Stimulated activated CD4-positive, alpha-beta T cell treated with anti-CD3 and anti-CD28 coated beads, Interleukin-2, amount 100 ng/mL, for 4 hours (primary cell): ENCODE measurements at regions not wholly inside any gene's neighbourhood (a gene's known extent, or its start where the extent isn't known, plus 50 kb on each side); places are given as distances from the start of the nearest gene placed in this dataset.

Experiments used
- DNase-seq: peaks from one replicate; pipeline ENCODE4 v3.0.0-alpha.2; 2020; ENCODE audit warnings: low read depth

DNA sequence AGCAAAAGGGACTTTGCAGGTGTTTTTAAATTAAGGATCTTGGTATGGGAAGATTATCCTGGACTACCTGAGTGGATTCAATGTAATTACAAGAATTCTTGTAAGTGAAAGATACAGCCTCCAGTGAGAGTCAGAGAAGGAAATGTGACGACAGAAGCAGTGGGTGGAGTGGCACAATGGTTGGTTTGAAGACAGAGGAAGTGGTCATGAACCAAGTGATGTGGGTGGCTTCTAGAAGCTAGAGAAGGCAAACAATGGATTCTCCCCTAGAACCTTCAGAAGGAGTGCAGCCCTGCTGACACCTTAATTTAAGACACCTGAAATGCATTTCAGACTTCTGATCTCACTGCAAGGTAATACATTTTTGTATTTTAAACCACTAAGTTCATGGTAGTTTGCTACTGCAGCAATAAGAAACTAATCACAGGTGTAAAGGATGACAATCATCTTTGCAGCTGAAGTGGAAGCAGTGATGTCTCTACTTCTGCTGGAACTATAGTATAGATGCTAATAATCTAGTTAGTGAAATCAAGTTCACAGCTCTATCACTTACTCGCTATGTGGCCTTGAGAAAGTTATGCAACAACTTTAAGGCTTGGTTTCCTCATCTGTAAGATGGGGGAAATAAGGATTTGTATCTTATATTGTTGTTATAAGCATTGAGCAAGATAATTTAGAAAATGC, 403.4 kb upstream of the SUCLG2 start:
- peak; percentile 73 for DNase-seq

- no peak for DNase-seq
Observed at GRCh38 chr3:68056556-68056955, 402.1 kb upstream of the SUCLG2 start.

- no peak for DNase-seq
Observed at GRCh38 chr3:68055215-68055614, 400.8 kb upstream of the SUCLG2 start.

- DNase-seq, result no peak
Observed at GRCh38 chr3:68049776-68050175, 395.4 kb upstream of the SUCLG2 start.

DNA sequence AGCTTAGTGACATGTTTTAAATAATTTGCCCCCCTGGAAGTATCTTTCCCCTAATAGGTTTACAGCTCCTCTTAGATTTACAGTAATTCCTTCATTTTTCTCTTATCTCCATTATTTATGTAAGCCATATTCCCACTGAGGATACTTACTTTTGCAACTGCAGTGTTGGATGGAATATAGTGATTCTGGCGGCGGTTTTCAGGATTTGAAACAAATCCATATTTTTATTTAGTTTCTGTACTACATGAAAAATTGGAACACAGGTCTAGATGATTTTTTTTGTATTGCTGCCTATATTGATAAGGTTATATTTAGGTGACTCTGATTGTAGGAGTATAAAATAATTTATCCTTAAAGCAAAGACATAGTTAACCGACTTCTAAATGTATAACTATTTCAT, 391.6 kb upstream of the SUCLG2 start:
- no peak for DNase-seq

DNA sequence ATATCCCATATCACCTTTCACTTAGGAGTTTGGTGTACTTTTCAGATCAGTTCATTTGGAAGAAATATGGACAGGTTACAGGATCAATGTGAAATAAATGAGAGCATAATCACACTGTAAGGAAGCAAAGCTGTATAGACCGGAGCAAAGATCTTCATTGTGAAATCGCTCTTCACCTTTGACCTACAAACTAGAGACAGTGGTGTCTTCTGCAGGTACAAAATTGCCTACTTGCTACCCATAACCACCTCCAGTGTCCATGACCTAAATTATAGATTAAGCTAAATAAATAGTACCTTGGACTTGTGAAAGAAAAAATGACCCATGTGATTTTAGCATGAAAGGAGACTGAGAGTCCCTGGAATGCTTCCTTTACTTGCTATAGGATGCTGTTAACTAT, 379.5 kb upstream of the SUCLG2 start:
- no peak for DNase-seq

- no peak for DNase-seq
Observed at GRCh38 chr3:68032209-68032608, 377.8 kb upstream of the SUCLG2 start.

DNA sequence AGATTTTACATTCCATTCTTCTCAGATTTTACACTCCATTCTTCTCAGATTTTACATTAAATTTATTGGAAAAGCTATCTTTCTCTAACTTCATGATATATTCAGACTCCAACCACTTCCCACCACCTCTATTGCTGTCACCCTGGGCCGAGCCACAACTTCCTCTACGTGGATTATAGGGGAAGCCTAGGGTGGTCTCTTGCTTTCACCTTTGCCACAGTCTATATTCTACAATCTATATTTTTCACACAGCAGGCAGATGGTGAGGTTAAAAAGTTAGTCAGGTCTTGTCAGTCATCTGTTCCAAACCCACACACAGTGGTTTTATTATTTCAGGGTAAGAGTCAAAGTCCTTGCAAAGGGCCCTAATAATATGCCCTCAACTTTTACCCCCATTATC, 370.8 kb upstream of the SUCLG2 start:
- no peak for DNase-seq

DNA sequence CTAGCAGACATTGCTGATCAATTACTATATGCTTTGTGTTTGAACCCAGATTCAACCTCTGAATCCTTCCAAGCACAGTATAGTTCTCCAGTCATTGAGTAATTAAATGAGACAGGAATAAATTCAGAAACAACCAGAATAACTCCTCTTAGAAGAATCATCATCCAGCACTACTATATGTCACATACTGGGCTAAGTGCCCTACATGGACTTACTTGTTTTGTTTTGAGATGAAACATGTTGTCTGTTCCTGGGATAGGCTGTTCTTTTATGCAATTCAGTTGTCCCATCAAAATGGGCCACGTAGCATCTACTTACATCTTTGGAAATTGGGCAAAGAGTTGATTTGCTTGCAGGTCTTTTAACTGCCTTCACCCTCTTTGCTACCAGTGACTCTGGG, 365.5 kb upstream of the SUCLG2 start:
- DNase-seq, result no peak

DNA sequence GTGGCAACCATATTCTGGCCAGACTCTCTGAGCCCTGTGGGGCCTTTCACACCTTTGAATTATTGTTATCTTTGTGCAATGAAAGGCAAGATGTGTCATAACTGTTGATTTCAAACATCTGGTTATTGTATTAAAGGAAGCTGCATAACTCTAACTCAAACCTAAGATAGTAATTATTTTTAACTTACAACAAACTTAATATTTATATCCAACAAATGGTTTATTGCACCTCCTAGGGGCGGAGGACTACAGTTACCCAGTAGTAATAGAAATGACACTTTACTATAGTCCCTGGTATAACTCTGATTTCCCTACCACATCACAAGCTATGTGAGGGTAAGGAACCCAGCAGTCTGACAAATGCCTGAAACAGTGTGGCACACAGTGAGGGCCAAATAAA, 363.9 kb upstream of the SUCLG2 start:
- DNase-seq, result no peak

GRCh38 chr3:68017069-68017468, 362.7 kb upstream of the SUCLG2 start:
- no peak for DNase-seq

GRCh38 chr3:68009900-68010299, 355.5 kb upstream of the SUCLG2 start:
- DNase-seq, result no peak

DNA sequence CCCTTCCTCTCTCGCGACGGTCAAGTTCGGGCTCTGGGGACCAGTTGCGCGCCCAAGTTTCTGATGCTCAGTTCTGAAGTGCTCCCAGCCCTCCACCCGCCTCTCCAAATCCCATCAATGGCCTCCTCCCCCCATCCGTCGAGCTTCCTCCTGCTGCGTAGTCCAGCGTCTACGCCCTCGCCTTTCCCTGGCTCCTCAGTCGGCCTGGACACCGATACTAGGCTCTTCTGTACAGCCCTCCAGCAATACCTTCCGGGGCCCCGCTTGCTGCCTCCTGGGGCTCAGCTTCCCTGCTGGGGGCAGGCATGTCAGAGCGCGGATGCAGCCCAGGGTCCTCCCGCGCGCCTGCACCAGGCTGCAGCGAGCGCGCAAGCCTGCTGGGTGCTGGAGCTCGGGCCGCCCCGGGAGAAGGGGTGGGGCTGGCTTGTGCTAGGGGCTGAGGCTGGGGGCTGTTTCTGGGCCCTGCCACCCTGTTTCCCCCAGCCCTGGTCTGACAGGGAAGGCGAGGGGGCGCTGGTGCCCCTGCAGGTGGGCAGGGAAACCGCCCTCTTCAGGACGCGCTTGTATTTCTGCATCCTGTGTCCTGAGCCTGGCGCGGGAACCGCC, 353.3 kb upstream of the SUCLG2 start:
- DNase-seq, result no peak

GRCh38 chr3:68006646-68007045, 352.2 kb upstream of the SUCLG2 start:
- DNase-seq, result no peak

- DNase-seq, result no peak
Observed at GRCh38 chr3:68004091-68004490, 349.7 kb upstream of the SUCLG2 start.

- DNase-seq, result no peak
Observed at GRCh38 chr3:67998281-67998680, 343.9 kb upstream of the SUCLG2 start.

DNA sequence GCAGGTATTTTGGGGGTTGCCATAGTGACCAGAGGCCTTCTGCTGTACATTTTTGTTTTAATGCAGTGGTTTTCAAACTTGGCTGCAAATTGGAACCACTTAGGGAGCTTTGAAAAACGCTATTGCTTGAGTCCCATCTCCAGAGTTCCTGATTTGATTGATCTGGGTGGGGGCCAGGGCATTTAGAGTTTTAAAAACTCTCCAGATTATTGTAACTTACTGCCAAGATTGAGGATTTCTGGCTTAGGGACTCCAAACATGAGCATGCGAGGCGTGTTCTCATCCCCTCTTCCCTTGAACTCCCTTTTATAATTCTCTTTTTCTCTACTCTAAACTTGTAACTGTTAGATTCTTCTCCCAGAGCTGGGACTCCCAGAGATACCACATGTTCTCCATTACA, 340.8 kb upstream of the SUCLG2 start:
- no peak for DNase-seq

GRCh38 chr3:67986706-67987105, 332.3 kb upstream of the SUCLG2 start:
- DNase-seq, result no peak

DNA sequence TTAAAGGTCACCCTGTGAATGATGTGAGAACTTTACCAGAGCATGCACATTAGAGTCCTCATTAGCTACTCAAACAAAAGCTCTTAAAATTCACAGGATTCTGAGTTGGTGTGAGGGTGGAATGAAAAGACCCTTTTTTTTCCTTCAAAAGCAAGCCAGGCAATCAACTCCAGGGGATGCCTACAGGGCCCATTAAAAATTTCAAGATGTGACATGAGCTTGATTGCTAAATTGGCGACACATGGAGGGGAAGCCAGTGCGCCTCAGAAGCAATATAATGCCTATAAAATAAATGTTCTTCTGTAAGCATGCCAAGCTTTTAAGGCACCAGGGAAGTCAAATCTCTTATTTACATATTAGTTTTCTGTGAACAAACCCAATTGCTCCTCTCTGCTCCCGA, 328.8 kb upstream of the SUCLG2 start:
- DNase-seq, result no peak

- DNase-seq, result no peak
Observed at GRCh38 chr3:67981077-67981476, 326.7 kb upstream of the SUCLG2 start.

DNA sequence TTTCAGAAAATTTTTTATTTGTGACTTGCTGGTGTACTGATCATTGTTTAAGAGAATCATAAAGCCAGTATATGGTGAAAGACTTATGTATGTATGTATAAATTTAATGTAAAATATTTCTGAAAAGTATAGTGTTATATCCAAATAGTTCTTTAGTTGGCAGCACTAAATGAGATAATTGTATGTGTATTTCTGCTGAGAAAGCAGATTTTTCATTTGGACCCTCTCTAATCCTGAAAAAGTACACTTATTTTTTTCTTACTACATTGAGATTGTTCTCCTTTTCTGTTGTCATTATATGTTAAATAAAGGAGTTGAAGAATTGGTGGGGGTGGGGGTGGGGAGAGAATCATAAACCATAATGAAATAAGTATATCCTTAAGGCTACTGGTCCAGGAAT, 324.9 kb upstream of the SUCLG2 start:
- no peak for DNase-seq

GRCh38 chr3:67977762-67978161, 323.4 kb upstream of the SUCLG2 start:
- DNase-seq, result no peak

GRCh38 chr3:67976663-67977062, 322.3 kb upstream of the SUCLG2 start:
- DNase-seq, result no peak

GRCh38 chr3:67964596-67964995, 310.2 kb upstream of the SUCLG2 start:
- no peak for DNase-seq
